MCF 10A (cell line): ENCODE measurements at regions not wholly inside any gene's neighbourhood (a gene's known extent, or its start where the extent isn't known, plus 50 kb on each side); places are given as distances from the start of the nearest gene placed in this dataset.
"Not testable (repeated sequence)": the region's sequence is repeated elsewhere in the genome, so short reads cannot be mapped to it uniquely, and the experiment has no call there.

Source experiments
- BruUV-seq: library from RNA; stranded (reverse); fragments of 400-500 nt; replicated peaks from 2 replicates; lab custom pipeline; 2021; lab: Mats Ljungman, UMichigan
- CTCF ChIA-PET: fragments of 300-600 bp; sonication (Branson Sonifier 250); formaldehyde crosslinking; extraction: SDS; loops from one replicate; lab custom pipeline; 2021; ENCODE audit warnings: antibody characterized with exemption, inconsistent platforms; lab: Yijun Ruan, JAX
- POLR2A ChIA-PET: fragments of 300-600, 350-650 bp; sonication (Branson Sonifier 250); formaldehyde crosslinking; extraction: SDS; loops from one replicate; lab custom pipeline; 2020; ENCODE audit warnings: antibody characterized with exemption, inconsistent platforms; lab: Yijun Ruan, JAX
- DNase-seq: peaks from one replicate; pipeline ENCODE4 v3.0.0-alpha.2; 2018; ENCODE audit not compliant: unreplicated experiment
- H3K27ac Mint-ChIP-seq: one replicate; pipeline ENCODE4 v1.8.0; 2022; ENCODE audit warnings: mild to moderate bottlenecking, low read depth, mixed read lengths; ENCODE audit not compliant: unreplicated experiment
- H3K27me3 Mint-ChIP-seq: one replicate; pipeline ENCODE4 v1.8.0; 2022; ENCODE audit warnings: mixed read lengths; ENCODE audit not compliant: insufficient read depth, unreplicated experiment
- H3K36me3 Mint-ChIP-seq: one replicate; pipeline ENCODE4 v1.8.0; 2022; ENCODE audit warnings: mild to moderate bottlenecking, moderate library complexity, mixed read lengths; ENCODE audit not compliant: insufficient read depth, unreplicated experiment
- H3K4me1 Mint-ChIP-seq: one replicate; pipeline ENCODE4 v1.8.0; 2022; ENCODE audit warnings: mixed read lengths; ENCODE audit not compliant: insufficient read depth, unreplicated experiment
- H3K4me3 Mint-ChIP-seq: one replicate; pipeline ENCODE4 v1.8.0; 2022; ENCODE audit warnings: mild to moderate bottlenecking, moderate library complexity, mixed read lengths; ENCODE audit not compliant: unreplicated experiment
- H3K9me3 Mint-ChIP-seq: one replicate; pipeline ENCODE4 v1.8.0; 2022; ENCODE audit warnings: mixed read lengths; ENCODE audit not compliant: unreplicated experiment
- intact Hi-C: fragments of 100-400 bp; cut with micrococcal nuclease; formaldehyde crosslinking; loops from 2 replicates; pipeline ENCODE4 v1.14.1; 2022
- TF ChIP-seq, protein P1 (sequence below): fragments of 200-600 bp; IDR thresholded peaks from one replicate; pipeline ENCODE4 v1.8.0; 2022; ENCODE audit warnings: antibody characterized with exemption, mild to moderate bottlenecking; ENCODE audit not compliant: unreplicated experiment

DNA sequence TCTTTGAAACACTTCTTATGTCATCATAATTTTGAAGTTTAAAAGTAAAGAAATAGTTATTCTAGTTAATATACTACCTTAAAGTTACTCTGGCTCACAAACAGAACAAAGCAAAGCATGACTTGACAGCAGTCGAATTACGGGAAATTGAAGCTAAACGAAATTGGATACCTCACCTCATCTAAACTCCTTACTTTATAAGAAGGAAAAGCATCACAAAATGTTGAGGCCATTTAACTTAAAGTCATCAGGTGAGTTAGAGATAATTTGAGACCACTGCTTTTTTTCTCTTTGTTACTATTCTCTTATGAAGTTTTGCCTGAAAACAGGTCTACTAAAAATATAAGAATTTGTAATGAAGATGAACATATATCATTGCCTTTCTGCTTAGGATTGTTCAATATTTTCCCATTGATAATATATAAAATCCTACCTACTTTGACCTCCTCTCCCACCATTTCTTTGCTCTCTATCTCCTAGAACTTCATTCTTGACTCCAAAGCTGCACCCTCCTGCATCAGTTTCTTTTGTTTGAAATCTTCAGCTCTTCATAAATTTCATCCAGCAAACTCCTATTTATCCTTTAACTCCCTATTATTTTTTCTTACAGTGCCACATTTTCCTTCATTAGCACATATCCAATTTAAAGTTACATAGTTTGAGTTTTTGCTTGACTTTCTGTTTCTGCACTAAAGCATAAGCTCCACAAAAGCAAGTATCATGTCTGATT, 510.7 kb upstream of the ZNF337 start:
- TF ChIP-seq, protein P1, sequence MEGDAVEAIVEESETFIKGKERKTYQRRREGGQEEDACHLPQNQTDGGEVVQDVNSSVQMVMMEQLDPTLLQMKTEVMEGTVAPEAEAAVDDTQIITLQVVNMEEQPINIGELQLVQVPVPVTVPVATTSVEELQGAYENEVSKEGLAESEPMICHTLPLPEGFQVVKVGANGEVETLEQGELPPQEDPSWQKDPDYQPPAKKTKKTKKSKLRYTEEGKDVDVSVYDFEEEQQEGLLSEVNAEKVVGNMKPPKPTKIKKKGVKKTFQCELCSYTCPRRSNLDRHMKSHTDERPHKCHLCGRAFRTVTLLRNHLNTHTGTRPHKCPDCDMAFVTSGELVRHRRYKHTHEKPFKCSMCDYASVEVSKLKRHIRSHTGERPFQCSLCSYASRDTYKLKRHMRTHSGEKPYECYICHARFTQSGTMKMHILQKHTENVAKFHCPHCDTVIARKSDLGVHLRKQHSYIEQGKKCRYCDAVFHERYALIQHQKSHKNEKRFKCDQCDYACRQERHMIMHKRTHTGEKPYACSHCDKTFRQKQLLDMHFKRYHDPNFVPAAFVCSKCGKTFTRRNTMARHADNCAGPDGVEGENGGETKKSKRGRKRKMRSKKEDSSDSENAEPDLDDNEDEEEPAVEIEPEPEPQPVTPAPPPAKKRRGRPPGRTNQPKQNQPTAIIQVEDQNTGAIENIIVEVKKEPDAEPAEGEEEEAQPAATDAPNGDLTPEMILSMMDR: no peak
- intact Hi-C loops: no loop called here
- Mint-ChIP-seq H3K4me3 (no peak overlapping the region), H3K27me3 (no peaks in the 10 kb centered on the region), H3K4me1 (no peaks in the 10 kb centered on the region), H3K36me3 (no peaks in the 10 kb centered on the region), H3K9me3 (peaks cover 6% of the 10 kb centered on the region), H3K27ac (no peak overlapping the region)
- BruUV-seq: no TSS peak
- ChIA-PET CTCF (interaction anchor here (0.7 kb wide), 1 partner anchor 633 kb away, joined by 3 read pairs; no protein-coding TSS in a partner anchor), POLR2A (no interaction called here)
- no peak for DNase-seq

DNA sequence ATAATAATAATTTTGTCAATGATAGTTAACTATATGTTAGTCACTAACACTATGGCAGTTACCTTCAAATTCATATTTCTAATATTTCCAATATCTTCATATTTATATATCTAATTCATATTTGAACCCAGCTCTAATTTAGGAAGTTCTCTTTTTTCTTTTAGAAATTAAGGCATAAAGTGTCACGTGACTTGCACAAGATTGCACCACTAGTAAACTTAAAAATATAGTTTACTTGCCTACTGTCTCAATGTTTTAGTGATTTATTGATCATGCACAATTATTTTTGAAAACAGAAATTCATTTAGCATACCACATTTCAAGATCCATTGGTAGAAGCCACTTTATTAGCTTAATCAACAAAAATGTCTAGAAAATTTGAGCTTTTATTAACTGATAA, 508.7 kb upstream of the ZNF337 start:
- intact Hi-C loops: no loop called here
- TF ChIP-seq, protein P1: no peak
- ChIA-PET POLR2A (no interaction called here), CTCF (interaction anchor here (0.6 to 0.8 kb wide), 3 partner anchors 22 to 1446 kb away, joined by 3 to 4 read pairs (median 3); no protein-coding TSS in a partner anchor)
- Mint-ChIP-seq H3K27ac (no peak overlapping the region), H3K4me1 (no peaks in the 10 kb centered on the region), H3K9me3 (peaks cover 6% of the 10 kb centered on the region), H3K36me3 (no peaks in the 10 kb centered on the region), H3K4me3 (no peak overlapping the region), H3K27me3 (no peaks in the 10 kb centered on the region)
- BruUV-seq: no TSS peak
- no peak for DNase-seq

DNA sequence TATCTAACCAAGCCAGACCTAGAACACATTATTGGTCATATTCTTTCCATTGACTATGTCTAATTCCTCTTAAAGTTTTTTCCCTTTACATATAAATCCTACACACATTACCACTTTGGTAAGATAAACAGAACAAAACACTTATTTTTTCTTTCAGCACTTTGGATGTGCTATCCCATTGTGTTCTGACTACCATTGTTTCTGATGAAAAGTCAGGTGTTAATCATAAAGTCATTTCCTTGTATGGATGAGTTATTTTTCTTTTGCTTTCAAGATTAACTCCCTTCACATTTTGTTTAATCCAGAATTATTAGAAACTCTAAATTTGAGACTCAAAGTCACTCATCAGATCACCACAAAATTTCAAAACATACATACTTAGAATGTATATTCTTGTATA, 504.4 kb upstream of the ZNF337 start:
- intact Hi-C loops, H3K9me3 Mint-ChIP-seq: not testable (repeated sequence)

GRCh38 chr20:26187329-26187728, 490.7 kb upstream of the ZNF337 start:
- CTCF ChIA-PET, BruUV-seq, H3K9me3 Mint-ChIP-seq, H3K4me3 Mint-ChIP-seq, intact Hi-C loops, H3K27ac Mint-ChIP-seq, DNase-seq, H3K4me1 Mint-ChIP-seq, H3K36me3 Mint-ChIP-seq, H3K27me3 Mint-ChIP-seq: not testable (repeated sequence)
- POLR2A ChIA-PET: interaction anchor here (0.8 kb wide), 1 partner anchor 55 kb away, joined by 3 read pairs; no protein-coding TSS in a partner anchor

More for the DNA sequence above, 504.4 kb upstream of the ZNF337 start:
- H3K27ac Mint-ChIP-seq, BruUV-seq, CTCF ChIA-PET, H3K27me3 Mint-ChIP-seq, POLR2A ChIA-PET, H3K36me3 Mint-ChIP-seq, DNase-seq, H3K4me1 Mint-ChIP-seq, H3K4me3 Mint-ChIP-seq: not testable (repeated sequence)

DNA sequence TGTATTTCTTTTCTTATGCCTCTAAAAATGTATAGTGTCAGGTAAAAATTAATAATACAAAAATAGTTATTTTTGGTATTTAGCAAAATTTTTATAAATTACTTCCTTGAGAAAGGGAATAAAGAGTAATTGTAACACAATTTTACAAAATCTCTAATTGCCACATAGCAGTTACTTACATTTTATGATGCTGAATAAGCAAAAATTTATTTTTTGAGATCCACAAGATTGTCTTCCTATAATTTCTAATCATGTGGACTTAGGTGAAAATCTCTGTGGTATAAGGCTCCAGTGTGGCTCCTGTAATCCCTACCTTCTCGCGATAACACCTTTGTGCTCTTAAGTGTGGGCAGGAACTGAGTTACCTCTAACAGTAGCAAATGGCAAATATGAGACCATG, 487.1 kb upstream of the ZNF337 start:
- H3K9me3 Mint-ChIP-seq, CTCF ChIA-PET, H3K36me3 Mint-ChIP-seq, DNase-seq, POLR2A ChIA-PET, H3K27me3 Mint-ChIP-seq, intact Hi-C loops, H3K4me3 Mint-ChIP-seq, H3K27ac Mint-ChIP-seq, BruUV-seq, H3K4me1 Mint-ChIP-seq: not testable (repeated sequence)

DNA sequence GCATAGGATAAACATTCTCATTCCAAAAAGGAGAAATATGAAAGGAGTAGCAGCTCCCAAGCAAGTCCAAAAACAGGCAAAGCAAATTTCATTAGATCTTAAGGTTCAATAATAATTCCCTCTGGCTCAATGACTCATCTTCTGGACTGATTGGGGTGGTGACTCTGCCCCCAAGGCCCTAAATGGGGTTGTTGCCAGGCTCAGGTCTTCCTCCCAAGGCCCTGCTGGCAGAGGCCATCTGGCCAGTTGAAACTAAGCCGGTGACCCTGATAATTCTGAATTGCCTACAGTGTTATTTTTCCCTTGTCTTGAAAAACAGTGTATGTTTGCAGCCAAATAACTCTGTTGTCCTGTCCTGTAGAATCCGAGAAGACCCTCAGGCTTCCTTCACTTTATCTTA, 484.7 kb upstream of the ZNF337 start:
- CTCF ChIA-PET: interaction anchor here (0.6 kb wide), 1 partner anchor 1116 kb away, joined by 3 read pairs; no protein-coding TSS in a partner anchor
- BruUV-seq, POLR2A ChIA-PET, DNase-seq, H3K4me3 Mint-ChIP-seq, H3K27me3 Mint-ChIP-seq, H3K9me3 Mint-ChIP-seq, intact Hi-C loops, H3K4me1 Mint-ChIP-seq, H3K36me3 Mint-ChIP-seq: not testable (repeated sequence)
- peak overlapping the region; percentile 32 for H3K27ac Mint-ChIP-seq

GRCh38 chr20:26171875-26172274, 475.2 kb upstream of the ZNF337 start:
- intact Hi-C loops, H3K4me3 Mint-ChIP-seq, H3K27ac Mint-ChIP-seq, POLR2A ChIA-PET, H3K27me3 Mint-ChIP-seq, CTCF ChIA-PET, H3K36me3 Mint-ChIP-seq, DNase-seq, BruUV-seq, H3K9me3 Mint-ChIP-seq: not testable (repeated sequence)
- H3K4me1 Mint-ChIP-seq: peaks cover 12% of the 10 kb centered on the region
